Glomerular visceral epithelial cell (primary cell): ENCODE measurements at regions not wholly inside any gene's neighbourhood (a gene's known extent, or its start where the extent isn't known, plus 50 kb on each side); places are given as distances from the start of the nearest gene placed in this dataset.

Experiments
- DNase-seq: peaks from one replicate; pipeline ENCODE4 v3.0.0-alpha.2; 2016; ENCODE audit errors: extremely low spot score

GRCh38 chr2:104318001-104318665, 535.8 kb upstream of the POU3F3 start:
- no peak for DNase-seq

GRCh38 chr2:104321116-104321795, 532.7 kb upstream of the POU3F3 start:
- no peak for DNase-seq

GRCh38 chr2:104321796-104322349, 532.0 kb upstream of the POU3F3 start:
- no peak for DNase-seq

- no peak for DNase-seq
Observed at GRCh38 chr2:104332731-104333130, 521.2 kb upstream of the POU3F3 start.

- no peak for DNase-seq
Observed at GRCh38 chr2:104337869-104338268, 516.0 kb upstream of the POU3F3 start.

- DNase-seq: no peak
Observed at GRCh38 chr2:104340162-104340561, 513.8 kb upstream of the POU3F3 start.

- DNase-seq: no peak
Observed at GRCh38 chr2:104340879-104341828, 512.8 kb upstream of the POU3F3 start.

- no peak for DNase-seq
Observed at GRCh38 chr2:104344306-104344705, 509.6 kb upstream of the POU3F3 start.

- no peak for DNase-seq
Observed at GRCh38 chr2:104344985-104345384, 508.9 kb upstream of the POU3F3 start.

GRCh38 chr2:104358122-104358521, 495.8 kb upstream of the POU3F3 start:
- no peak for DNase-seq

- no peak for DNase-seq
Observed at GRCh38 chr2:104361414-104361813, 492.5 kb upstream of the POU3F3 start.

GRCh38 chr2:104368089-104368488, 485.8 kb upstream of the POU3F3 start:
- no peak for DNase-seq

GRCh38 chr2:104371087-104371781, 482.7 kb upstream of the POU3F3 start:
- DNase-seq: no peak

- DNase-seq: no peak
Observed at GRCh38 chr2:104375206-104375605, 478.7 kb upstream of the POU3F3 start.

- DNase-seq: peak; percentile 11
Observed at GRCh38 chr2:104378853-104379374, 475.0 kb upstream of the POU3F3 start.

- DNase-seq: no peak
Observed at GRCh38 chr2:104384961-104385360, 469.0 kb upstream of the POU3F3 start.

GRCh38 chr2:104385743-104386142, 468.2 kb upstream of the POU3F3 start:
- DNase-seq: no peak

GRCh38 chr2:104388296-104388695, 465.6 kb upstream of the POU3F3 start:
- DNase-seq: no peak

- DNase-seq: no peak
Observed at GRCh38 chr2:104402825-104403224, 451.1 kb upstream of the POU3F3 start.

GRCh38 chr2:104404526-104404925, 449.4 kb upstream of the POU3F3 start:
- DNase-seq: no peak

- no peak for DNase-seq
Observed at GRCh38 chr2:104405623-104406022, 448.3 kb upstream of the POU3F3 start.
